OCI-LY1 (cell line): ENCODE measurements at regions not wholly inside any gene's neighbourhood (a gene's known extent, or its start where the extent isn't known, plus 50 kb on each side); places are given as distances from the start of the nearest gene placed in this dataset.

Source experiments
- H2AFZ ChIP-seq: fragments of 200-600 bp; sonication (generic), shearing (Covaris generic); 2 replicates; pipeline ENCODE4 v1.6.0; 2014; ENCODE audit warnings: antibody characterized with exemption, mild to moderate bottlenecking, low read length
- H3F3A ChIP-seq: fragments of 200-600 bp; sonication (generic), shearing (Covaris generic); 2 replicates; pipeline ENCODE4 v1.6.0; 2014; ENCODE audit warnings: mild to moderate bottlenecking, antibody characterized with exemption, low read length, moderate library complexity; ENCODE audit not compliant: insufficient read depth
- H3K27ac ChIP-seq: fragments of 200-600 bp; sonication (generic); 2 replicates; pipeline ENCODE4 v1.5.1; 2014; ENCODE audit warnings: low read length, mixed run types, mild to moderate bottlenecking, low read depth; ENCODE audit not compliant: poor library complexity, severe bottlenecking
- H3K27me3 ChIP-seq: fragments of 200-600 bp; sonication (generic); 2 replicates; pipeline ENCODE4 v1.6.0; 2014; ENCODE audit warnings: antibody characterized with exemption, mild to moderate bottlenecking, low read length, moderate library complexity; ENCODE audit not compliant: insufficient read depth
- H3K36me3 ChIP-seq: fragments of 200-600 bp; sonication (generic); 2 replicates; pipeline ENCODE4 v1.6.1; 2014; ENCODE audit warnings: mild to moderate bottlenecking, antibody characterized with exemption, low read length, moderate library complexity, mixed read lengths; ENCODE audit not compliant: insufficient read depth
- H3K4me1 ChIP-seq: fragments of 200-600 bp; sonication (generic); 2 replicates; pipeline ENCODE4 v1.5.1; 2014; ENCODE audit warnings: mild to moderate bottlenecking, low read length, moderate library complexity; ENCODE audit not compliant: insufficient read depth, severe bottlenecking
- H3K4me2 ChIP-seq: fragments of 200-600 bp; sonication (generic), shearing (Covaris generic); 2 replicates; pipeline ENCODE4 v1.6.1; 2014; ENCODE audit warnings: low read length
- H3K4me3 ChIP-seq: fragments of 200-600 bp; sonication (generic); 2 replicates; pipeline ENCODE4 v1.5.1; 2014; ENCODE audit warnings: low read length, low read depth, mild to moderate bottlenecking, mixed read lengths; ENCODE audit not compliant: poor library complexity, severe bottlenecking
- H3K79me2 ChIP-seq: fragments of 200-600 bp; shearing (Covaris generic); 2 replicates; pipeline ENCODE4 v1.6.1; 2016; ENCODE audit warnings: mixed run types, low read length, mixed read lengths; ENCODE audit not compliant: insufficient read depth
- H3K9ac ChIP-seq: fragments of 200-600 bp; sonication (generic), shearing (Covaris generic); 2 replicates; pipeline ENCODE4 v1.6.1; 2014; ENCODE audit warnings: mild to moderate bottlenecking, low read length, mixed read lengths
- H3K9me2 ChIP-seq: fragments of 200-600 bp; sonication (generic), shearing (Covaris generic); 2 replicates; pipeline ENCODE4 v1.6.1; 2014; ENCODE audit warnings: low read depth, mild to moderate bottlenecking, low read length, mixed read lengths
- H3K9me3 ChIP-seq: fragments of 200-600 bp; shearing (Covaris generic); 2 replicates; pipeline ENCODE4 v1.6.1; 2014; ENCODE audit warnings: low read length, mixed read lengths
- H4K20me1 ChIP-seq: fragments of 200-600 bp; sonication (generic), shearing (Covaris generic); 2 replicates; pipeline ENCODE4 v1.6.0; 2016; ENCODE audit warnings: mild to moderate bottlenecking, low read length; ENCODE audit not compliant: insufficient read depth
- EZH2 ChIP-seq: fragments of 200-600 bp; sonication (generic), shearing (Covaris generic); IDR thresholded peaks from 2 replicates; pipeline ENCODE4 v1.8.0; 2017; ENCODE audit warnings: borderline replicate concordance, mixed run types, mild to moderate bottlenecking, antibody characterized with exemption, low read length, moderate library complexity, mixed read lengths
- TF ChIP-seq, protein P1 (sequence below): fragments of 200-600 bp; sonication (generic), shearing (Covaris generic); IDR thresholded peaks from 2 replicates; pipeline ENCODE4 v1.5.1; 2017; ENCODE audit warnings: mild to moderate bottlenecking, antibody characterized with exemption, low read length, moderate library complexity, mixed read lengths

DNA sequence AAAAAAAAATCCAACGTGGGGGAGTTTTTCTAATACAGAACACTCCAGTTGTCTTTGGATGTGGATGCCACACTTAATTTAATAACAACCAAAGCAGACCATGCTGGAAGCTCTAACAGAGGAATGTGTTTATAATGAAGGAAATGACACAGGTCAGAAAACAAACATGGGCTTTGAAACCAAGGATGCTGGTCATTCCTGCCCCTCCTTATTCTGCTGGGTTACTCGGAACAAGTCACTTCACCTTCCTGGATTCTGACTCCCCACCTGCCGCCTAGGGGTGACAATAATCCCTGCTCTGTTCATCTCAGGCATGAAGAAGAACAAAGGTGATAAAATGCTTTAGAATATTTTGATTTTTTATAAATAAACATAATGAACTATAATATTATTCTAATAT lies 240.9 kb upstream of the ADAMTS9 start:
- Histone ChIP-seq H3K4me2 (no peak overlapping the region), H3K4me1 (no peaks in the 10 kb centered on the region), H3K4me3 (no peak overlapping the region), H3K36me3 (no peaks in the 10 kb centered on the region), H3F3A (no peaks in the 10 kb centered on the region), H2AFZ (no peak overlapping the region), H3K27ac (no peak overlapping the region), H3K9me3 (no peaks in the 10 kb centered on the region), H3K9ac (no peak overlapping the region), H3K79me2 (no peaks in the 10 kb centered on the region), H3K9me2 (no peaks in the 10 kb centered on the region), H4K20me1 (no peaks in the 10 kb centered on the region), H3K27me3 (no peaks in the 10 kb centered on the region)
- TF ChIP-seq, protein P1, sequence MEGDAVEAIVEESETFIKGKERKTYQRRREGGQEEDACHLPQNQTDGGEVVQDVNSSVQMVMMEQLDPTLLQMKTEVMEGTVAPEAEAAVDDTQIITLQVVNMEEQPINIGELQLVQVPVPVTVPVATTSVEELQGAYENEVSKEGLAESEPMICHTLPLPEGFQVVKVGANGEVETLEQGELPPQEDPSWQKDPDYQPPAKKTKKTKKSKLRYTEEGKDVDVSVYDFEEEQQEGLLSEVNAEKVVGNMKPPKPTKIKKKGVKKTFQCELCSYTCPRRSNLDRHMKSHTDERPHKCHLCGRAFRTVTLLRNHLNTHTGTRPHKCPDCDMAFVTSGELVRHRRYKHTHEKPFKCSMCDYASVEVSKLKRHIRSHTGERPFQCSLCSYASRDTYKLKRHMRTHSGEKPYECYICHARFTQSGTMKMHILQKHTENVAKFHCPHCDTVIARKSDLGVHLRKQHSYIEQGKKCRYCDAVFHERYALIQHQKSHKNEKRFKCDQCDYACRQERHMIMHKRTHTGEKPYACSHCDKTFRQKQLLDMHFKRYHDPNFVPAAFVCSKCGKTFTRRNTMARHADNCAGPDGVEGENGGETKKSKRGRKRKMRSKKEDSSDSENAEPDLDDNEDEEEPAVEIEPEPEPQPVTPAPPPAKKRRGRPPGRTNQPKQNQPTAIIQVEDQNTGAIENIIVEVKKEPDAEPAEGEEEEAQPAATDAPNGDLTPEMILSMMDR: no peak

DNA sequence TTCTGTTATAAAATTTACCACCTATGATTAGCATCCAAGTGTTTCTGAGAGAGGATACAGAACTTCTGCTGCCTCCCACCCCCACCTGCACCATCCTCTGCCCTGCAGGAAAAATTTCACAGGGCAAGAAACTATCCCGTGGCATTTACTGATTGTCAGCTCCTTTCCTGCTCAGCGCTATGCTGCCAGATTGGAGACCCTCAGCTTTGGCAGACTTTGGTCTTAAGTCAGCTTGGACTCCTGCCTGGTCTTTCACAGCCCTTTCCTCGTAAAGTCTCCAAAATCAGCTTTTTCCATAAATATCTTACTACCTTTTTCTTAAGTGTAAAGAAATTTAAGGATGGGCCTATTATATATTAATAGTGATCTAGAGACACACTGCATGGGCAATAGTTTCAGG lies 239.9 kb upstream of the ADAMTS9 start:
- Histone ChIP-seq H3F3A (no peaks in the 10 kb centered on the region), H3K9ac (no peak overlapping the region), H3K9me2 (no peaks in the 10 kb centered on the region), H3K4me1 (no peaks in the 10 kb centered on the region), H3K79me2 (no peaks in the 10 kb centered on the region), H3K36me3 (no peaks in the 10 kb centered on the region), H3K27ac (no peak overlapping the region), H3K4me3 (no peak overlapping the region), H4K20me1 (no peaks in the 10 kb centered on the region), H2AFZ (no peak overlapping the region), H3K27me3 (no peaks in the 10 kb centered on the region), H3K4me2 (no peak overlapping the region), H3K9me3 (no peaks in the 10 kb centered on the region)
- TF ChIP-seq, protein P1: no peak
- TF ChIP-seq EZH2: no peak

DNA sequence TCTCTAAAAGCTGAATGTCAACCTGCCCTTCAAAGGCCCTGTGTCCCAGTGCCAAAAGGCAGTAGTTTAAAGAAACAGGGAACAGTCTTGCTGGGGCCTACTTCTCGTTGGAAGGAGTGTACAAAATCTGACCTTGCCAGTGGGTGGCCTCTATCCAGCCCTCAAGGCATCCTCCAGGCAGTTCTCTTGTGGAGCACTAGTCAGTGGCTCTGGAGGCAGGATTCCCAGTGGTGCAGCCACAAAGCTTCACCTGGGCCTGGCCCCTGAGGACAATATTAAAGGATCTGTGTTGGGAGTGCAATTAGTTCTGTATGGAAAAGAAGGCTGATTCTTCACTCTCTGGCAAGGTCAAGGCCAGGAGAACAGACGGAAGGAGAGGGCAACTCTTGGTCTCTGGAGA lies 237.8 kb upstream of the ADAMTS9 start:
- Histone ChIP-seq H3K27me3 (no peaks in the 10 kb centered on the region), H3K4me1 (no peaks in the 10 kb centered on the region), H3K79me2 (no peaks in the 10 kb centered on the region), H3K9me2 (no peaks in the 10 kb centered on the region), H3K4me3 (no peak overlapping the region), H4K20me1 (no peaks in the 10 kb centered on the region), H3K4me2 (no peak overlapping the region), H2AFZ (no peak overlapping the region), H3K36me3 (no peaks in the 10 kb centered on the region), H3K27ac (no peak overlapping the region), H3K9ac (no peak overlapping the region), H3K9me3 (no peaks in the 10 kb centered on the region), H3F3A (no peaks in the 10 kb centered on the region)
- TF ChIP-seq, protein P1: no peak
- TF ChIP-seq EZH2: no peak
